Transverse colon (tissue), 4 donors: ENCODE measurements at regions not wholly inside any gene's neighbourhood (a gene's known extent, or its start where the extent isn't known, plus 50 kb on each side); places are given as distances from the start of the nearest gene placed in this dataset.

ENCODE experiments used
- POLR2AphosphoS5 ChIP-seq, 3 donors: sonication (generic); formaldehyde crosslinking; IDR thresholded peaks; one replicate each; pipeline ENCODE4 v1.6.1; 2016; ENCODE audit warnings: antibody characterized with exemption in 3 of 3
- TF ChIP-seq, protein P1 (sequence below), 5 experiments: fragments of 200-600 bp in 3 of 5; fragments of 450-650 bp in 2 of 5; sonication (generic) in 3 of 5; IDR thresholded peaks; 1 replicate in 2 of 5; 2 replicates in 3 of 5; pipeline ENCODE4 v1.5.1; 2016 to 2017; ENCODE audit warnings: antibody characterized with exemption in 5 of 5, inconsistent platforms in 3 of 5, mild to moderate bottlenecking in 2 of 5, moderate library complexity in 1 of 5

DNA sequence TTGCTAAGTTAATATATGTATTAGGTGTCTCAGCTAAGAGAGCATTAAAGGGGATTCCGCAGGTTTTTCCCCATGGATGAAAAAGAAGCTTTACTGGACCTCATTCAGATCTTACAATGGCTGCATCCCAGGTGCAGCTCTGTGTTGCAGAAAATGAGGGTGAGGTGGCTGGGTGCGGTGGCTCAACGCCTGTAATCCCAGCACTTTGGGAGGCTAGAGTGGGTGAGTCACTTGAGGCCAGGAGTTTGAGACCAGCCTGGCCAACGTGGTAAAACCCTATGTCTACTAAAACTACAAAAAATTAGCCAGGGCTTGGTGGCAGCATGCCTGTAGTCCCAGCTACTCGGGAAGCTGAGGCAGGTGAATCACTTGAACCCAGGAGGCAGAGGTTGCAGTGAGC lies 58.5 kb upstream of the MORC3 start:
- TF ChIP-seq, protein P1, sequence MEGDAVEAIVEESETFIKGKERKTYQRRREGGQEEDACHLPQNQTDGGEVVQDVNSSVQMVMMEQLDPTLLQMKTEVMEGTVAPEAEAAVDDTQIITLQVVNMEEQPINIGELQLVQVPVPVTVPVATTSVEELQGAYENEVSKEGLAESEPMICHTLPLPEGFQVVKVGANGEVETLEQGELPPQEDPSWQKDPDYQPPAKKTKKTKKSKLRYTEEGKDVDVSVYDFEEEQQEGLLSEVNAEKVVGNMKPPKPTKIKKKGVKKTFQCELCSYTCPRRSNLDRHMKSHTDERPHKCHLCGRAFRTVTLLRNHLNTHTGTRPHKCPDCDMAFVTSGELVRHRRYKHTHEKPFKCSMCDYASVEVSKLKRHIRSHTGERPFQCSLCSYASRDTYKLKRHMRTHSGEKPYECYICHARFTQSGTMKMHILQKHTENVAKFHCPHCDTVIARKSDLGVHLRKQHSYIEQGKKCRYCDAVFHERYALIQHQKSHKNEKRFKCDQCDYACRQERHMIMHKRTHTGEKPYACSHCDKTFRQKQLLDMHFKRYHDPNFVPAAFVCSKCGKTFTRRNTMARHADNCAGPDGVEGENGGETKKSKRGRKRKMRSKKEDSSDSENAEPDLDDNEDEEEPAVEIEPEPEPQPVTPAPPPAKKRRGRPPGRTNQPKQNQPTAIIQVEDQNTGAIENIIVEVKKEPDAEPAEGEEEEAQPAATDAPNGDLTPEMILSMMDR (IDR thresholded peaks at IDR 0.05): no peak
- TF ChIP-seq POLR2AphosphoS5 (IDR thresholded peaks at IDR 0.05): no peak
